ENCODE measurements at regions not wholly inside any gene's neighbourhood (a gene's known extent, or its start where the extent isn't known, plus 50 kb on each side); places are given as distances from the start of the nearest gene placed in this dataset.

DNA sequence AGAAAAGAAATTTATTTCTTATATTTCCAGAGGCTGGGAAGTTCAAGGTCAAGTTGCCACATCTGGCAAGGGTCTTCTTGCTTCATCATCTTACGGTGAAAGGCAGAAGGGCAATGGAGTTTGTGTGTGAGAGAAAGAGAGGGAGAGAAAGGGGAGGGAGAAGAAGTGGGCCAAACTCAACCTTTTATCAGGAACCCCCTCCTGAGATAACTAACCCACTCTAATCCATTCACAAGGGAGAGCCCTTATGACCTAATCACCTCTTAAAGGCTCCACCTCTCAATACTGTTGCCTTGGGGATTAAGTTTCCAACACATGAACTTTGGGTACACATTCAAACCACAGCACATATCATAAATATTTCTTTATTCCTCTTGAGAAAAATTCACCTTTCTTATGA, 203.3 kb upstream of the FAM241A start:
- intact Hi-C loops (cut with micrococcal nuclease; ENCODE audit: unreplicated experiment): loop anchor here (10.0 kb wide), 1 partner anchor 293 kb away; the partner anchor contains the start of gene AP1AR
- 47% methylated on average over 1 of the region's 1 CpG for WGBS (ENCODE audit: insufficient coverage, insufficient replicate concordance, low lambda C conversion rate, missing lambda C conversion rate)
- no TSS peak for BruUV-seq (replicated peaks)
- Histone ChIP-seq H3K9me3 (replicated peaks; ENCODE audit: control insufficient read depth, insufficient read depth, low read length) (no peaks in the 10 kb centered on the region), H3K4me3 (no peak overlapping the region), H3K36me3 (ENCODE audit: control insufficient read depth in 2 of 2, insufficient read depth in 2 of 2, low read length in 1 of 2) (no peaks in the 10 kb centered on the region), H3K27me3 (replicated peaks in 1 of 2; ENCODE audit: control insufficient read depth in 2 of 2, insufficient read depth in 2 of 2, low read length in 1 of 2) (no peaks in the 10 kb centered on the region; a peak in 1 of 4 replicates), H4K20me1 (ENCODE audit: control insufficient read depth, insufficient read depth) (no peaks in the 10 kb centered on the region), H3K4me1 (ENCODE audit: control insufficient read depth, insufficient read depth, low read length) (no peaks in the 10 kb centered on the region), H2AFZ (ENCODE audit: control insufficient read depth, low read depth, low read length) (no peak overlapping the region), H3K79me2 (ENCODE audit: control insufficient read depth, insufficient read depth, low read length) (no peaks in the 10 kb centered on the region), H3K9ac (ENCODE audit: control insufficient read depth, insufficient read depth, low read length) (no peak overlapping the region), H3K27ac (ENCODE audit: control insufficient read depth, insufficient read depth) (no peak overlapping the region), H3K4me2 (ENCODE audit: control insufficient read depth, insufficient read depth) (no peak overlapping the region)
- DNase-seq (ENCODE audit: low read depth, low spot score): no peak
- no peak for TF ChIP-seq STAT1 (conservative IDR thresholded peaks at IDR 0.05)
- no peak for TF ChIP-seq NFYA (IDR thresholded peaks at IDR 0.05; ENCODE audit: borderline replicate concordance, low read depth, low read length)
- no peak for TF ChIP-seq MYC (IDR thresholded peaks at IDR 0.05; ENCODE audit: insufficient read depth, insufficient read length, insufficient replicate concordance, low read length, severe bottlenecking)
- TF ChIP-seq, protein P1, sequence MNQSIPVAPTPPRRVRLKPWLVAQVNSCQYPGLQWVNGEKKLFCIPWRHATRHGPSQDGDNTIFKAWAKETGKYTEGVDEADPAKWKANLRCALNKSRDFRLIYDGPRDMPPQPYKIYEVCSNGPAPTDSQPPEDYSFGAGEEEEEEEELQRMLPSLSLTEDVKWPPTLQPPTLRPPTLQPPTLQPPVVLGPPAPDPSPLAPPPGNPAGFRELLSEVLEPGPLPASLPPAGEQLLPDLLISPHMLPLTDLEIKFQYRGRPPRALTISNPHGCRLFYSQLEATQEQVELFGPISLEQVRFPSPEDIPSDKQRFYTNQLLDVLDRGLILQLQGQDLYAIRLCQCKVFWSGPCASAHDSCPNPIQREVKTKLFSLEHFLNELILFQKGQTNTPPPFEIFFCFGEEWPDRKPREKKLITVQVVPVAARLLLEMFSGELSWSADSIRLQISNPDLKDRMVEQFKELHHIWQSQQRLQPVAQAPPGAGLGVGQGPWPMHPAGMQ (IDR thresholded peaks at IDR 0.05; ENCODE audit: borderline replicate concordance): no peak
- TF ChIP-seq ZZZ3 (IDR thresholded peaks at IDR 0.05; ENCODE audit: control insufficient read depth, insufficient read length, low read depth): no peak
- CTCF ChIA-PET: interaction anchor here (0.8 to 12.1 kb wide), 8 partner anchors 11 to 300 kb away, joined by 3 to 392 read pairs (median 4); no protein-coding TSS in a partner anchor
- no peak for ATAC-seq
- in situ Hi-C loops (cut with MboI): no loop called here
- SMC1A ChIA-PET (ENCODE audit: uncharacterized antibody, unreplicated experiment): interaction anchor here (0.7 to 8.7 kb wide), 10 partner anchors 18 to 301 kb away, joined by 3 to 289 read pairs (median 6); no protein-coding TSS in a partner anchor
- POLR2A ChIA-PET: no interaction called here
- no peak for FAIRE-seq
- RAD21 ChIA-PET (ENCODE audit: unreplicated experiment): interaction anchor here (1.1 to 8.9 kb wide), 5 partner anchors 12 to 307 kb away, joined by 3 to 214 read pairs (median 5); no protein-coding TSS in a partner anchor
